HG02763 (cell line): ENCODE measurements at regions not wholly inside any gene's neighbourhood (a gene's known extent, or its start where the extent isn't known, plus 50 kb on each side); places are given as distances from the start of the nearest gene placed in this dataset.
A peak's percentile ranks its signal among the peaks of the same experiment; 100 is the strongest.

Experiments used
- ATAC-seq: cut with Tn5 transposase; IDR thresholded peaks from one replicate; pipeline ENCODE4 v1.9.1; 2021; ENCODE audit warnings: mild to moderate bottlenecking, moderate library complexity; ENCODE audit not compliant: unreplicated experiment

DNA sequence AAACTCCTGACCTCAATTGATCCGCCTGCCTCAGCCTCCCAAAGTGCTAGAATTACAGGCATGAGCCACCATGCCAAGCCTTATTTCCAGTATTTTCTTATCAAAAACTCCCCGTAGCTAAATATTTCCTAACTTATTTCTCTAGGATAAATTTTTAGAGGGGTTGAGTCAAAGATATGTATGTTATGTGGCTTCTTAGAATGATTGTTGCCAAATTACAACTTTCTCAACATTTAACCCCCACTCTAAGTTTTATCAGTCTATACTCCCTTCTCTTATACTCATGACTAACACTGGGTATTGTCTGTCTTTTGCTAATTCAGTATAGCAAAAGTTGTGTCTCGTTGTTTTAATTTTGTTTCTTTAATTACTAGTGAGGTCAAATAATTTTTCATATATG lies 187.7 kb upstream of the LNX1 start:
- ATAC-seq = no peak

DNA sequence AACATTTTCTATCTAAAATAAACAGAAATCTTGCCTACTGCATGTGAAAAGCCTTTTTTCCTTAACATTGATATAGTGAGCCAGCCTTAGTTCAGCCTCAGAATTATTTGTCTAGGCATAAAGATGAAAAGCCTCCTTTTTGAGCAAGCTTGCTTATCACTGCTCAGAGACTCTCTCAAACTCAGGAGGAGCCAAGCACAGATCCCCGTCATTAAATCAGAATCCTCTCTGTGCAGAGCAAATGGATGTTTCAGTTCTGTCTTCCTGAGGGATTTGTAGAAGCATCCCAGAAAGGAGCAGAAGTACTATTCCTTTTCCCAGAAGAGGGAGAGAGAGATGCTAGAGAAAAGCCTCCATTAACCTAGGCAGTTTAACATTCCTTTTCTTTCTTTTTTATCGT lies 186.9 kb upstream of the LNX1 start:
- no peak for ATAC-seq

DNA sequence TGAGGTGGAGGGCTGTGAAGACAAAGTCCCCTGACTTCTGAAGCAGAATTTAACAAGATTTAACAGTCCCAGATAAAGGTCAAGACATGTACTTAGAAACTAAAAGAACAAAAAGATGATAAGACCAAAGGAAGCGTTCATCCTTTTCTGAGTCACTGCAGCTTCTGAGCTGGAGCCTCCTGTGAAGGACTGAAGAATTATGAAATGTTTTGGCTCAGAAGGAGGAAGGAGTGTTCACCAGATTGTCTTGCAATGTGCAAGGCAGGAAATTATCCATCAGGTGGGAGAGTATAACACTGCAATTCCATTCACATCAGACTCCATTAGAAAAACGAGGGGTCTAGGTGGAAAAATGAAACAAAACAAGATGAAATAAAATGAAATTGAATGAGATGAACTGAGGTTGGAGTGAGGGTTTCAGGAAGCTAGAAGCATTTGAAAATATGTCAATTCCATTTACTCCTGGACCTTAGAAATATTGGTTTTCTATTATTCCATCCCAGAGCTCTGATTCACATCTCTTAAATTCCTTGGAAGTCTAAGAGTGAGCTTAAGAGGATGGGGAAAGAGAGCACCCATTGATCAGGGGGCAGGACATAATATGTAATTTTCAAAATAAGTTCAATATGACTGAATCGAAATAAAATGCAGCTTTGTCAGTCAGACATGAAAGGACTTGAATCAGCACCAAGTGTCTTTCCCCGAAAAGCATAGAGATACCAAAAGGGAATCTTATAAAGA lies 186.1 kb upstream of the LNX1 start:
- ATAC-seq = no peak

DNA sequence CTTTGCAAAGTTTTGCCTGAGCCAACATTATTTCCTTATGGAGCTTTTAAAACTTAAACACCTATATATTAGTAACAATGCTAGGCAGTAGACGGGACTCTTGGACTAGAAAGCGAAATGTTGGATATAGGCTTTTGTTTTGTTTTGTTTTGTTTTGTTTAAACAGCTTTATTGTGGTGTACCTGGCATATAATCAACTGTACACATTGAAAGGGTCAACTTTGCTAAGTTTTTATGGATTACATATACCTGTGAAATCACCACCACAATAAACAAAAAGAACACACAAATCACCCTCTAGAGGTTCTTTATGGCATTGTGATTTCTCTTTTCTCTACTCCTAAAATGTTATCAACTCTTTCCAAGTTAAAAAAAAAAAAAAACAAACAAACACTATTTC lies 184.9 kb upstream of the LNX1 start:
- no peak for ATAC-seq

DNA sequence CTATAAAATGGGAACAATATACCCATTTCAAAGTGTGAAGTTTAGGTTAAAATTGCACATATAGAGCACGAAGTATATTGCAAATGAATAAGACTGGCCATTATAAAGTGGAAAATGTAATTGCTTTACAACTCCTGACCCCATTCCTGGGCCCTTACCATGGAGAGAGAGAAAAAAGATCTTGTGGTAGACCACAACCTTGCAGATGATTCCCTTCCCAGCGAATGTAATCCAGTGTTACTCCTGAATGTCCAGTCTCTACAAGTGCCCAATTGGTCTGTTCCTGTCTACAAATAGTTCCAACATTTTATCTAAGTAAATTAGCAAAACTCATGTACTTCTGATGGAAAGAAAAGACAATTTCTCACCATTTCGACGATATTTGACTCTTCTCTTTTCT lies 184.1 kb upstream of the LNX1 start:
- ATAC-seq = no peak

DNA sequence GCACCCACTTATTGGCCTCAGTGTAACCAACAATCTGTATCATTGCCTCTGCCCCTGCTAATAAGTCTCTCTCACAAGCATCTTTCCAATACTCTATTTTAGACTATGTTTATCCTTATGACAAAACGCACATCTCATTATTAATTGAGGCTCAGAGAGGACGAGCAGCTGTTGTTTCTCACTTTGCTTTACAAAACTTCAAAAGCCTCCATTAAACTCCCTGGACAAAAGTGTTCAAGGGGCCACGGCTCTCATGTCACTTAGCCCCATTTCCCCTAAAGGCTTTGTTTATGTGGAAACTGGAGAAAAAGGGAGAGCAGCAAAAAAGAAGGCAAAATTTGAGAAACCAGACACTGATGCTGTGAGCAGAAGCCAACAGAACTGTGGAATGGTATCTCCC lies 180.0 kb upstream of the LNX1 start:
- no peak for ATAC-seq

DNA sequence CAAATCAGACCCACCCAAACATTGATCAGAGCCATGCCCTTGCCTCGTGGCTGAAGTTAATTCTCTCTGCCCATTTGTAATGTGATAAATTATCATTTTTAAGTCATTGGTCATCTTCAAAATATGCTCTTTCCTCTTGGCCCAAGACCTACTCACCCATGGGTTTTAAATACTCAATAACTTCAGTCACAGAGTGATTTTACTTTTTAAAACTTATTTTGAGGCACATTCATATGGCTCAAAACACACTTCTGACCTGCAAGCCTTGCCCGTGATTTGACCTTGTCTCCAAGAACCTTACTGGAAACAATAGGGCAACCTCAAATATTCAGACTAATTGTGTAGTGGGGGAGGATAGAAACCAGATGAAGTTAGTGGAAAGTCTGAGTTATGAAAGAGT lies 176.2 kb upstream of the LNX1 start:
- ATAC-seq = no peak

DNA sequence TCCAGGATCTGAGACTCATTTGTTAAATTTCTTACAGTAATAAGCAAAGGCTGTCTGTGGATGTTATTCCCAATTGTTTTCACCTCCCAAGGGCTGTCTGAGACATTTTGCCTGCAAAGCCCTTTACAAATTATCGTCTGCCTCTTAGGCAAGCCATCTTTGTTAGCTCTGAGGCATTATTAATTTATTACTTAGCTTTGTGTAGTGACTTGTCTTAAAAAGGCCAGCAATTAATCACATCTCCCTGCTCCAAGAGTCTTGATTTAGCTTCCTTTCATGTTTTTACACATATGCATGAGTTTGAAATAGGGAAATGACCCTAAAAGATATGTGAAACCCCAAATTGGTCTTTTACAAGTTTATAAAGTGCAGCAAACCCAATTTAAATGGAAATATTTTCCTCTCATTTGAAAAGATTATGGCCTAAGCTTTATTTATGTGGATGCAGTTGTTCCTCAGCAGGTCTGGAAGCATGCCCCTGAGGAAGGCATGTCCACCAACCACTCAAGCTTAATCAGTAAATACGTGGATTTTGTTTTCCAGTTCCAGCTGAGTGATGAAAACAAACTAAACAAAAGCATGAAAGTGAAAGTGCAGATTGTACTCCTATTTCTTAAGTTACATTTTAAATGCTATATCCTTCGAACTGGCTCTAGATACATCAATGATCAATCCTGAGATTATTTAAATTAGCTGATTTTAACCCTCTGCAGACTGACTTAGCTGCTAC lies 173.6 kb upstream of the LNX1 start:
- no peak for ATAC-seq

DNA sequence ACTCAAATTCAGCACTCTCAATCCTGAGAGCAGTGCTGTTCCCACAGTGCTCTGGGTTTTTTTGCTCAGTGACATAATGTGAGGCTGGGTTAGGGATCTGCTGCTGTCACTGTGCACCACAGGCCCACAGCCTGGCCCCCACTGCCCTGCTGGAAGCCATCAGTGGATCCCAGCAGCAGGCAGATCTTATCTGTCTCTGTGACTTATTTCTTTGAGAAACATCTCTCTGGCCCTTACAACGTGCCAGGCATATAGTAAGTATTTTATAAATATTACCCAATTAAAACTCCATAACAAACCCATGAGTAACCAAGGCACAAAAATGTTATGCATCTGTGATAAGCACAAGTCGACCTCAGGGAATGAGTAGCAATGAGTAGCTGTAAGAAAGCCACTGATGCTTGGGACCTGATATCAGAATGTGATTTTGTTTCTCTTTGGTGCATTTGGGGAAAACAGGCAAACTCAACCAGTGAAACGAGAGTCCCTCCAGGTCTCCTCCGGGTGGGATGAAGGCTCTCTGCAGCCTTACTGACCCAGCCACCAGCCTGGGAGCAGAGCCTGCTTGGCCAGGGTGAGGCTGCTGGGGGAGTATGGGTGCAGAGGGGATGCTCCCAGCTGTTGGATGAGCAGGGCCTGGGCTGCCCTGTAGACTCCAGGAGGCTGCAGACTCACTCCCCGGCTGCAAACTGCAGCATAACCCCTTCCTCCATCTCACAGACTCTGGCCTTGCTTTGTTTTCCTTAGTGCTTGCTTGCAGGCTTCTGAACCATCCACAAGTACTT lies 172.7 kb upstream of the LNX1 start:
- no peak for ATAC-seq

DNA sequence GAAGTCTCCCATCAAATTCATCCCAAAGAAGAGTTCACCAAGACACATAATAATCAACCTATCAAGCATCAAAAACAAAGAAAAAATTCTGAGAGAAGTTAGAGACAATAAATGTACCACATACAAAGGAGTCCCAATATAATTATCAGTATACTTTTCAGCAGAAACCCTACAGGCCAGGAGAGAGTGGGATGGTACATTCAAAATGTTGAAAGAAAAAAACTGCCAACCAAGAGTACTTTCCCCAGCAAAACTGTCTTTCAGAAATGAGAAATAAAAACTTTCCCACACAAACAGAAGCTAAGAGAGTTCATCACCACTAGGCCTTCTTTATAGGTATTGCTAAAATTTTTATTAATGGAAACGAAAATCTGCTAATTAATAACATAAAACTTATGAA lies 164.4 kb upstream of the LNX1 start:
- ATAC-seq = no peak

DNA sequence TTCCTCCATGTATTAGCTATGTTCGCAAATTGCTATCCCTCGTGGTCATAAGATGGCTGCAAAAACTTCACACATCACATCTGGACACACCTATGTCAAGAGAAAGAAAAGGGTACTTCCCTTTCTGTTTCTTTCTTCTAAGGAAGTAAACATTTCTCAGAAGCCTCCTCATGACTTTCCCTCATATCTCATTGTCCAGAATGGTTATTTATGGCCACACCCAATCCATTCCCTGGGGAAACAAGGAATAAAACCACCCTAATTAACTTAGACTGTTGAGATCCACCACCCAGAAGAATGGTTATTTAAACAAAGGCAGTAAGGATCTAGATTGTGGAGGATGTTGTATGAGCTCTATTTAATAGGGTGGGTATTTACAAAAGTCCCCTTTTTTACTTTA lies 160.8 kb upstream of the LNX1 start:
- ATAC-seq = no peak

DNA sequence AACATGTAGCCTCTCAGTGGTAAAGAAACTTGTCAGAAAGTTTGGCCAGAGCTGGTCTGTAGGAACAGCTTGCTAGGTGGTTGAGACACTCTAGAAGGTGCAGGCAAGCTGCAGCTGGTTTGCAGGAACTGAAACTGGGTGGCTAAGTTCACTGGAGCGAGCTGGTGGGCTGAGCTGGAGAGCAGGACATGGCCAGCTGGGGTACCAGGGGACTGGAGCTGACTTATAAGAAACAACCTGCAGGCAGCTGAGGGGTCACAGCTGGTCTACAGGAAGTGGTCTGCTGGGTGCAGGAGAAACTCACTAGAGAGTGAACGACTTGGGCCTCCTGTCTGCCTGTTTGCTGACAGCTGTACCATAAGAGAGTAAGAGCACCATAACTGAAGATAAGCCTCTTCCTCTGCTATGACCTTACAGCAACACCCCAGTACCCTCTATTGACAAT lies 157.1 kb upstream of the LNX1 start:
- ATAC-seq = peak; percentile 96

DNA sequence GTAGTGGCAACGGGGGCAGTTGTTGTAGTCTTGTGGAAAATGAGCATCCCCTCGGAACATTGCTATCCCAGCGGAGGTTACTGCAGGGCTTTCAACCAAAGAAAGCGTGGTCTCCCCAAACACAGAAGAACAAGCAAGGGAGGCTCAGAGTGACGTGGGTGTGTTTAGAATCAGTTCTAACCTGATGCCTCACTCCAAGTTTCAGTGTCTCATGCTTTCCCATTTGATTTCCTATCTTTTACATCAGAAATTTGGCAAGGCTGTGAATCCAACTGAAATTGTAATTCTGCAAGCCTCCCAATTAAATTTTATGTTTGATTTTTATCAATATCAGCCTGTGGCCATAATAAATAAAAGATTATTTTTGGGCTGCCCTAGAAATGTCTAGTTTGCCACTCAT lies 156.1 kb upstream of the LNX1 start:
- ATAC-seq = no peak

DNA sequence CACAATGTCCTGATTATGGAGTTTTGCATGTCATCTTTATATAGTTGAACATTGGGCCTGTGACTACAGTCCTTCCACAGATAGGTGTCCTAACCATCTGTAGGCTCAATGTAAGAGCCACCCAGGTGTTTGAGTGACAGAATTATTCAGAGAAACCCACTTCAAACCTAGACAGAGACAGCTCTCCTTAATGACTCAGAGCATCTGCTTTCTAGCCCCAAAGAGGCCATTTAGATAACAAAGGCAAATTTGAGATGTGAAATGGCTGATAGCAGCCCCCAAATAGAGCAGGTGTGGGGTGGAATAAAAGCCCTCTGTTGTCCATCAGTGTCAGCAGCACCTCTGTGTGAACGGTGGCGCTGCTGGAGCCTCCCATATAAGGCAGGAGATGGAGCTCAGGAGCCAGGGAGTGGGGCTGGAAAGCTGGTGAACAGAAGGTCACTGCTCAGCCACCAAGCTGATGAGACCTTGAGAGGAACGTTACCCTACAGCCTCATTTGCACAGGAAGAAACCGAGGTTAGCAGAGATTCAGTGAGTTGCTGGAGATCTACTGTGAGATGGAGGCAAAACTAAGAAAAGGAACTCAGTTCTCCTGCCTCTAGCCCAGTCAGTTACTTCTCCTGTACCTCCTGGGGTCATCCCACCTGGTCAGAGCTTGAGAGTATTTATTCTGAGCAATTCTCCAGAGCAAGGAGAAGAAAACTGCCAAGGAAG lies 153.3 kb upstream of the LNX1 start:
- ATAC-seq = no peak

DNA sequence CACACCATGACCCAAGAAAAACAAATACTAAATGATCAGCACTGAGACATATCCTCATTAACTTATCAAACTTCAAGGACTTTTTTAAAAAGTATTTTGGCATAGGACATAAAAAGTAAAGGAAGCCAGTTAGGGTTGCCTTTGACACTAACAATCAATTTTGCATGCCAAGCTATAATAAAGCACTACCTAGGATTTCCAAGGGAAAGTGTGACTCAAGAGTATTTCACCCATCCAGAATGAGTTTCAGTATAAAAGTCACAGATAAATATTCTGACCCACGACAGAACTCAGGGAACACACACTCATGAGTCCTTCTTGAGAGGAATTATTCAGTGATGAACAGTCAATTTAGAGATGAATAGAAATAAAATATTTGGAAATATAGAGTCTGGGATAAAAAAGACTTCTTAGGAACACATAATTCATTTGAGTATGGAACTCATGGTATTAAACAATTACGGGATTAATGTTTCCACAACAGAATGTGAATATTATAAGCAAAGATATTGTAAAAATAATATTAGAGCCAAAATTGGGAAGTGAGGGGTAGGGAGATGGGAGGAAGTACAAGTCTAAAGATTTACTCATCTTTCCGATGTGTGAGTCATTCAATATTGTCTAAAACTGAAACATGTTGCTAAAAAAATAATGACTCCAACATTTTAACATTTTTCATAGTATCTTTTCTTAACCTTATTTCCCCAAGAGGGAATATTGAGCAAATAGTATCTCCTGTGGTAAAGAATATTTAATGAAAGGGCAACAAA lies 143.5 kb upstream of the LNX1 start:
- no peak for ATAC-seq

DNA sequence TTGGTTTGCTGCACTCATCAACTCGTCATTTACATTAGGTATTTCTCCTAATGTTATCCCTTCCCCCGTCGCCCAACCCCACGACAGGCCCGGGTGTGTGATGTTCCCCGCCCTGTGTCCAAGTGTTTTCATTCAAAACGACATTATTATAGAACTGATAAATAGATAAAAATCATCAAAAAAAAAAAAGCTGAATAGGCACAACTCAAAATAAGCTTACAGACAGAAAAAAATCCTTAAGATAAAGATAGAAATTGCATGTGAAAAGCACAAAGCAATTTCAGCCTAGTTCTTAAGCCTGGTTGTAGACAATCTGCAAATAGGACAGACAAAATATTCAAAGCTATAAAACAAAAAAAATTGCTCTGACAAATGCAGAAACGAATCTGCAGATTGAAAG lies 142.9 kb upstream of the LNX1 start:
- ATAC-seq = no peak

DNA sequence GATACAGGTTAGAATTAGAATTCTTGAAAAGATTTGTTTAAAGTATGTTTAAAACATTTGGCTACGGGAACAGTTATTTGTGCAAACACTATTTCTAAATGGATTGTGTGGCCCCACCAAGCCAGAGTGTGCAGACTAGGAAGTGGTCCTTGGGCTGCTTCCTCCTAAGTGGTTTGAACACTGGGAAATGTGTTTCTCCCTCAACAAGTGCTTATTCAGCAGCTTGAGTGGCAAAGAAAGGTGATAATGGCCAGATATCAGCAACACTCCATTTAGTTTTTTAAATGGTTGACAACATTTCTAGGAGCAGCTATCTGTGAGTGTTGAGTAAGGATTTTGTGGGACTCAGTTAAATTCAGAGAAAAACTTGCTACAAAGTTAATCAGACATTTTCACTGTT lies 141.4 kb upstream of the LNX1 start:
- no peak for ATAC-seq

DNA sequence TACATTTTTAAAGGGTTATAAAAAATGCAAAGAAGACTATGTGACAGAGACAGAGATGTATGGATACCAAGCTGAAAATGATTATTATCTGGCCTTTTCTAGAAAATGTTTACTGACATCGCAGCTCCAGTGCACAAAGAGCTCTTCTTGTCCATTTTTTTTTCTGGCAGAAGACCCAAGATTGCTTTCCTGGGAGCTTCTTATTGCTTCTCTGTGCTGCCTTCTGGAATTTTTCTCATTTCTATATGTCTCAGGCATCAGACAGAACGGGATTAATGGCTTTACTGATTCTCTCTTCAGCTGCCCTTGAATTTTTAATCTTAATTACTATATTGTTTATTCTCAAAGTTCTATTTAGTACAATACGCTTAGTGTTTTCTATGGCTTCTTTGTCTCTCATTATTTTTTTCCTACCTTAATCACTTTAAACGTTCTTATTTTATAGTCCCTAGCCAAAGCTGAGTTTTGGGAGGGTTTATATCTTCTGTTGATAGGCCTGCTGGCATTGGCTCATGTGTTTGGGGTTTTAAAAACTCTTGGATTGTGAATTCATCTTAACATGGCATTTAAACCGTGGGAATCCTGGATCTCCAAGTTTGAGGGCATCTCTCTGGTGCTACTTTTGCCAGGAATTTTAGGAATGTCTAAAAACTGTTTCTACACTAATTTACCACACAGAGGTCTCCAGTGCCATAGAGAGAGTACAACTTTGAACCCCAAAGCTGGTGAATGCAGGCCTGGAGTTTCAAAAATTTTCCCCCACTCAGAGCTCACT lies 138.9 kb upstream of the LNX1 start:
- ATAC-seq = no peak

DNA sequence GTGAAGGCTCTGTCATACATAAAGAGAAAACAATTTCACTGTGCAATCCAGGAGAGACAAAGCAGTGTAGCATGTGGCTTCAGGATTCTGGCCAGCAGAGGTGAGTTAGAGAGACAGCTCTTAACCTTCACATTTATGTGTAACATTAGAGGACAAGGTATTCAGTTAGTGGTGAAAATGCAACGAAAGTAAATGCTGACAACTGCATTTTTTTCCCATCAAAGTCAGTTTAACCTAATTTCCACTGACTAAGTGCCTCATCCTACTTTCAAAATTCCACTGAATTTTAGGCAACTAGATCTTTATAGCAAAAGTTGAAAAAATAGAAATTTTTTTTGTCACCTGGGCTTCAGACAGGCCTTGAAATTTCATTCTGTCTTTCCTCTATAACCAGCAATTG lies 130.8 kb upstream of the LNX1 start:
- no peak for ATAC-seq

DNA sequence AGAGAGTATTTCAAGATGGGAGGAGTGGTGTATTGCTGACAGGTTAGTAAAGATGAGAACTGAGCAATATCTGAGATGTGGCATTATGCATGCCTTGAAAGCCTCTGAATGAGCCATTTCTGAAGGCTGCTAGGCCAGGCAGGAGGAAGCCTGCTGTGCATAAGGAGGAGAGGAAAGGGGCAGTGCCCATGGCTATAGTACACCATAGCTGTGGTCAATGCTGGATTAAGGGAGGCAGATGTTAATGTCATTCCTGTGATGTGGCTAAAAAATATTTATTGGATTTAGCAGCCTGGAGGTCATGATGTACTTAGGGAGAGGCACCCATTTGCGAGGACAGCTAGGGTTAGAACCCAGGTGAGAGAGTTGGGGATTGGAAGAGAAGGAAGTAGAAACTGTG lies 130.0 kb upstream of the LNX1 start:
- ATAC-seq = no peak
